HG02642 (cell line): ENCODE measurements at regions not wholly inside any gene's neighbourhood (a gene's known extent, or its start where the extent isn't known, plus 50 kb on each side); places are given as distances from the start of the nearest gene placed in this dataset.
A peak's percentile ranks its signal among the peaks of the same experiment; 100 is the strongest.
"Not testable (repeated sequence)": the region's sequence is repeated elsewhere in the genome, so short reads cannot be mapped to it uniquely, and the experiment has no call there.

ENCODE experiments used
- ATAC-seq: cut with Tn5 transposase; IDR thresholded peaks from one replicate; pipeline ENCODE4 v1.9.1; 2021; ENCODE audit warnings: mild to moderate bottlenecking; ENCODE audit not compliant: unreplicated experiment, poor library complexity

GRCh38 chr14:87643005-87643404 is 350.0 kb downstream of the GALC start:
- no peak for ATAC-seq

- ATAC-seq, result no peak
Observed at GRCh38 chr14:87640553-87640952, 352.4 kb downstream of the GALC start.

GRCh38 chr14:87638196-87638595 is 354.8 kb downstream of the GALC start:
- ATAC-seq, result no peak

- ATAC-seq, result no peak
Observed at GRCh38 chr14:87635442-87635841, 357.5 kb downstream of the GALC start.

- ATAC-seq, result no peak
Observed at GRCh38 chr14:87632796-87633195, 360.2 kb downstream of the GALC start.

GRCh38 chr14:87630846-87631245 is 362.1 kb downstream of the GALC start:
- no peak for ATAC-seq

- no peak for ATAC-seq
Observed at GRCh38 chr14:87629788-87630187, 363.2 kb downstream of the GALC start.

- no peak for ATAC-seq
Observed at GRCh38 chr14:87628780-87629179, 364.2 kb downstream of the GALC start.

GRCh38 chr14:87628129-87628528 is 364.9 kb downstream of the GALC start:
- ATAC-seq, result no peak

- ATAC-seq, result no peak
Observed at GRCh38 chr14:87626266-87626665, 366.7 kb downstream of the GALC start.

GRCh38 chr14:87623616-87624015 is 369.4 kb downstream of the GALC start:
- ATAC-seq, result no peak

- no peak for ATAC-seq
Observed at GRCh38 chr14:87617079-87617478, 375.9 kb downstream of the GALC start.

- peak; percentile 88 for ATAC-seq
Observed at GRCh38 chr14:87615822-87616679, 376.9 kb downstream of the GALC start.

- no peak for ATAC-seq
Observed at GRCh38 chr14:87615047-87615446, 377.9 kb downstream of the GALC start.

GRCh38 chr14:87613881-87614280 is 379.1 kb downstream of the GALC start:
- no peak for ATAC-seq

- ATAC-seq, result not testable (repeated sequence)
Observed at GRCh38 chr14:87607056-87607455, 385.9 kb downstream of the GALC start.

- no peak for ATAC-seq
Observed at GRCh38 chr14:87601036-87601435, 391.9 kb downstream of the GALC start.

- ATAC-seq, result no peak
Observed at GRCh38 chr14:87600240-87600639, 392.7 kb downstream of the GALC start.

- ATAC-seq, result no peak
Observed at GRCh38 chr14:87581298-87581697, 411.7 kb downstream of the GALC start.

- no peak for ATAC-seq
Observed at GRCh38 chr14:87579036-87579435, 413.9 kb downstream of the GALC start.

GRCh38 chr14:87575378-87575777 is 417.6 kb downstream of the GALC start:
- ATAC-seq, result no peak

- no peak for ATAC-seq
Observed at GRCh38 chr14:87573591-87573990, 419.4 kb downstream of the GALC start.
